NCI-H2081 (cell line): ENCODE measurements at regions not wholly inside any gene's neighbourhood (a gene's known extent, or its start where the extent isn't known, plus 50 kb on each side); places are given as distances from the start of the nearest gene placed in this dataset.

Experiments
- DNase-seq, 2 experiments: peaks; one replicate each; lab custom pipeline; 2025; lab: John Stamatoyannopoulos, UW

DNA sequence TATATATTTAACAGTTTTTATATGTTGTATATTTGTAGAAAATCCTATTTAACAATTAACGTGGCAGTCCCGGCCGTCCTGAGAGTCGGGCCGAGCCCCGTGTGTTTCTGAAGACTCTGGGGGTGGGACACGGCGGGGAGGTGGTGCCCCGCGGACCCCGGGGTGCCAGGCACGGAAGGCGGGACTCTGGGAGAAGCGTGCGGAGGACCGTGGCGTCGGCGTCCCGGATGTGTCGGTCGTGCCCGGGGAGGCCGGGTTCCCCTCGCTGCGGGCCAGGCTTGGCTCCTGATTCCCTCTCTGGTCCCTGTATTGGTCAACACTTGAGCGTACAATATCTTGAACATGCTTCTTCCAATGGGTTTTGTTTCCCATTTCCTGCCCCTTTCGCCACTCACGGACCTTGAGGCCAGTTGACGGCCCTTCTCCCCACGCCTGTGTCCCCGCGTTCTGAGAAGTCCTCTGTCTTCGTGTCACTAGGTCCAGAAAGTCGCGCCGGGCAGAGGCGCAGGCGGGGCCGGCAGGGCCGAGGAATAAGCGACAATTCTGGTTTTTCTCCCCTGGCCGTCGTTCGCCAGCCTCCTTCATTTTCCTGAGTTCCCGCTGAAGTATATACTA lies 1076.7 kb downstream of the BRD1 start:
- DNase-seq = no peak

DNA sequence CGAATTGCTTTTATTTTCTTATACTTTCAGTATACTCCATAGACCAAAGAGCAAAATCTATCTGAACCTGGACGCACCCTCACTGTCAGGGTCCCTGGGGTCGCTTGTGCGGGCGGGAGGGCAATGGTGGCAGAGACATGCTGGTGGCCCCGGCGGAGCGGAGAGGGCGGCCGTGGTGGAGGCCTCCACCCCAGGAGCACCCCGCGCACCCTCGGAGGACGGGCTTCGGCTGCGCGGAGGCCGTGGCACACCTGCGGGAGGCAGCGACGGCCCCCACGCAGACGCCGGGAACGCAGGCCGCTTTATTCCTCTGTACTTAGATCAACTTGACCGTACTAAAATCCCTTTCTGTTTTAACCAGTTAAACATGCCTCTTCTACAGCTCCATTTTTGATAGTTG lies 1077.4 kb downstream of the BRD1 start:
- DNase-seq = no peak

DNA sequence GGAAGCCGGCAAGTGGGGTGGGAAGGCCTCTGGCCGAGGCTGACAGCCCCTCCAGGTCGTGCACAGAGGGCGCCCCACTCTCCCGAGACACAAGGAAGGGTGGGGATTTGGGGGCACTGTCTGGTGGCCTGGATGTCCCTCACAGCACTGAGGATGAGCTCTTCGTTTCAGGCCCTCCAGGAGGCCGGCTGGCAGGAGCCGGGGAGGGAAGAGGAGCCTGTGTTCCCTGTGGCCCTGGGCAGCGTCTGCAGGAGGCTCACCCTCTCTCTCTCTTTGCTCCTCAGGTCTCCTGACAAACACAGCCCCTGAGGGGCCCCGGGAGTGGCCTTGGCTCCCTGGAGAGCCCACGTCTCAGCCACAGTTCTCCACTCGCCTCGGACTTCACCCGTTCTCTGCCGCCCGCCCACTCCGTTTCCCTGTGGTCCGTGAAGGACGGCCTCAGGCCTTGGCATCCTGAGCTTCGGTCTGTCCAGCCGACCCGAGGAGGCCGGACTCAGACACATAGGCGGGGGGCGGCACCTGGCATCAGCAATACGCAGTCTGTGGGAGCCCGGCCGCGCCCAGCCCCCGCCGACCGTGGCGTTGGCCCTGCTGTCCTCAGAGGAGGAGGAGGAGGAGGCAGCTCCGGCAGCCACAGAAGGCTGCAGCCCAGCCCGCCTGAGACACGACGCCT lies 1078.0 kb downstream of the BRD1 start:
- DNase-seq = no peak

DNA sequence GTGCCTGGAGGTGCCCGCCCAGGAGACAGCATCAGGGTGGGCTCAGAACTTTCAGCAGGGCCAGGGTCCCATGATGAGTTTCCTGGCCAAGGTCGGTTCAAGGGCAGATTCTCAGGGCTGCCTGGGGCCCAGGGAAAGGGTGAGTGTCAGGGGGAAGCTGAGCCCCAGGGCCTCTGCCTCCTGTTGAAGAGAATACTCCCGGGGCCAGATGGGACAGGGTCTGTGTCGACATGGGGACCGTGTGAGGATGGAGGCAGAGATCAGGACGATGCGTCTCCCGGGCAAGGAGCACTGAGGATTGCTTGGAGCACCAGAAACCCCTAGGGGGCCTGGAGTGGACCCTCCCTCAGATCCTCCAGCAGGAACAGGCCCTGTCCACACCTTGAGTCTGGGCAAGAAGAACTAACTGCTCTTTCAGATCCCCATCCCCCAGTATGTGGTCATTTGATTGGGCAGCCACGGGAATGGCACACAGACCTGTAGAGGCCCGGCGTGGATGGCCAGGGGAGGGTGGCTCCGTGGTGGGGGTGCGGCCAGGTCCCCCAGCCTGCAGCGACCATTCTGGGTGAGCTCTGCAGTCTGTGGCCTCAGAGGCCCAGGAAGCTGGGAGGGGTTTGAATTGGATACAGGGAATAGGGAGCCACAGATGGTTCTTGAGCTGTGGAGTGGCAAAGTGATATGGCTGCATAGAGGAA lies 1078.7 kb downstream of the BRD1 start:
- no peak for DNase-seq

DNA sequence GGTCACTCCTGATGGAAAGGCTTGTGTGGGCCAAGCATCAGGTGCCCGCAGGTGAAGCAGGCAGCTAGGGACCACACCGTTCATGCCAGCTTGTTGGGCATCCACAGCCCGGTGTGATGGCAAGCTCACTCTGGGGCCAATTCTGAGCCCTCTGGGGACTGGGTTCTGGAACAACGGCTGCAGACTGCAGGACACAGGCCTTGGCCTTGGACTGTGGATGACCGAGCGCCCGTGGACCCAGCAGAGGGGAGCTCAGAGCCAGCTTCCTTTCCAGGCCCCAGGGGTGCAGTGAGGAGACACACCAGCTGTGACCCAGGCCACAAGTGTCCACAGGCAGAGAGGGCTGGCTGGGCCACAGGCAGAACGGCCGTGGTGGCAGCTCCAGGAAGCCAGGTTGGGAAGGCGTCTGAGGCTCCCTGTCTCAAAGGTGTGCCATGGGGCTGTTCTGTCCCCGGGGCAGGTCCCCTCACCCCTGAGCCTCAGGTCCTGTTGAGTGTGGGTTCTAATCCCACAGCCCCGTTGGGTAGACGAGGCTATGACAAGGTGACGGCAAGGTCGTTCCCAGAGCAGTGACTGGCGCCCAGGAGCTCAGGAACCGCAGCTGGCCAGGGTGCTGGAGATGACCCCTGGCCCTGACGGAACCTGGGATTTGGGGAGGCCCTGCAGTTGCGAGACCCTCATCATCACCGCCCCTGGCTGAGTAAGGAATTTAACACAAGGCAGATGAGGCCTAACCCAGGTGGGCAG lies 1079.4 kb downstream of the BRD1 start:
- no peak for DNase-seq

DNA sequence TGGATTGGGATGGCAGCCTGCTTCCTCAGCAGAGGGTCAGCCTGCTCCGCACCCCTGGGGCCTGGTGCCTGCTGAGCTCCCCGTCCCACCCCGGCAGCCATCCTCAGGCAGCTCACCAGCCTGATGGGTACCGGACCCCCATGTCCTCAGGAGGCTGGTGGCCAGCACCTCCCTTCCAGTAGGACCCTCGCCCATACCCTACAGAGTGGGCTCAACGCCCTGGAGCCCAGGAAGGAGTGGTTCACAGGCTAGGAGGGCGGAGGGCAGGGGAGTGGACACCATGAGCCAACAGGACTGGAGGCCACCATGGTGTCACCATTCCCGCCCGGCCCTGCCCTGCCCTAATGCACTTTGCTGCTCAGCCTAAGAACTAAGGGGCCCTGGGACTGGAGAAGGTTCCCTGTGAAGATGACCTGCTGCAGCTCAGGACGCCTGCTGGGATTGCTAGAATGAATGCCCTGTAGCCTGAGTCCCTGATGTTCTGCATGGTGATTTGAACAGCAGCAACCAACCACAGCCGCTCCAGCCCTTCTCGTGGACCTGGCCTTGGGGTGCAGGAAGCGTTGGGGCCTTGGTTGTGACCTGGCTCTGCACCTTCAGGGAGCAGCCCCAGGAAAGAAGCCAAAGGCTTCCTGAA lies 1080.8 kb downstream of the BRD1 start:
- DNase-seq = no peak

DNA sequence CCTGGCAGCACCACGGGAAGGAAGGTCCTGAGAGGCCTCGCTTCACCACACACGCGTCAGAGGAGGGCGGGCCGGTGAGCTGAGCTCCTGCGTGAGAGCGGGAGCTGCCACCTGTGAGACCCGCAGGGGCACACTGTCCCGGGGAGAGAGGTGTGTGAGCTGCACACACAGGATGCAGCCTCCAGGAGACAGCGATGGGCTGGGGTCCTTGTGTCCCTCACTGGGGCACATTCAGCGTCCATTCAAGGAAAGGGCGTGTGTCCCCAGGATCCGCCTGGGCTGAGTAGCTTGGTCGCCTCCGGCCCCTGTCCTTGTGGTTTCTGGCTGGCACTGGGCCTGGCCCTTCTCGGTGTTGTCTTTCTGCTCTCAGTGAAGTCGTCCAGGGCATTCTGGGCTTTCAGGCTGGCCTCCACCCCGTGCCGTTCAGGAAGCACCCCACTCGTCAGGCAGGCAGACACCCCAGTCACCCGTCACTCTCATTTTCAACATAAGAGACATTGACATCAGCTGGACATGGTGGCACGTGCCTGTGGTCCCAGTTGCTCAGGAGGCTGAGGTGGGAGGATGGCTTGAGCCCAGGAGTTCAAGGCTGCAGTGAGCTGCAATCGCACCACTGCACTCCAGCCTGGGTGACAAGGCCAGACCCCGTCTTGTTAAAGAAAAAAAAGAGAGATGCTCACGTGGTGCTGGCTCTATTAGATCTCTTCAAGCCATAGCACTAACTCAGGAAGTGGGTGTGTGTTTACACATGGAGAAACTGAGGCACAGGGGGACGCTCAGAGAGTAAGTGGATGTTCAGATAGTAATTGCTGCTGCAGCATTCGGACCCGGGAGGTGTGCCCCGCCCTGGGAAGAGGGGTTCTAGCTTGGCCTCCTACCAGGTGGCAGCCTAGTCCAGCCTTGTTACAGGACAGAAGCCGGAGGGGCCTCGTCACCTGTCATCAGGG lies 1081.6 kb downstream of the BRD1 start:
- DNase-seq = no peak

DNA sequence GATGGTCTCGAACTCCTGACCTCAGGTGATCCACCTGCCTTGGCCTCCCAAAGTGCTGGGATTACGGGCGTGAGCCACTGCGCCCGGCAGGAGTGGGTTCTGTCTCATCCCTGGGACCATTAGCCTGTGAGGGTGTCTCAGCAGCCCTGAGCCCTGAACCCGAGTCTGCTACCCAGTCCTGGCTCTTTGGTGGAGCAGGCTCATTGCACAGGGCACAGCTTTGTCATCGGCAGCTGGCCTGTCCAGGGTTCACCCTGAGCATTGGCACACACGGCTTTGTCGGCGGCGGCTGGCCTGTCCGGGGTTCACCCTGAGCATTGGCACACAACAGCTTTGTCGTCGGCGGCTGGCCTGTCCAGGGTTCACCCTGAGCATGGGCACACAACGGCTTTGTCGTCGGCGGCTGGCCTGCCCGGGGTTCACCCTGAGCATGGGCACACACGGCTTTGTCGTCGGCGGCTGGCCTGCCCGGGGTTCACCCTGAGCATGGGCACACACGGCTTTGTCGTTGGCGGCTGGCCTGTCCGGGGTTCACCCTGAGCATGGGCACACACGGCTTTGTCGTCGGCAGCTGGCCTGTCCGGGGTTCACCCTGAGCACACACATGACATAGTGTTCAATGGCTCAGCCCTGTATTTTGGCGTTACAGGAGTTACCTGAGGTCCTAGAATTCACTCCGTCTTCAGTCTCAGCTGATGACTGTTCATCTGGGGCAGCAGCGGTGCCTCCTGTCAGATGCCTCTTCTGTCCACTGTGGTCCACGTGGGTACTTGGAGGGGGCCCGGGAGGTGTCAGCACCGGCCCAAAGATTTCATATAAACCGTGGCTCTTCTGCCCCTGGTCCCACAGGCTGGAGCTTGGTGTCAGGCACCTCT lies 1082.5 kb downstream of the BRD1 start:
- no peak for DNase-seq

DNA sequence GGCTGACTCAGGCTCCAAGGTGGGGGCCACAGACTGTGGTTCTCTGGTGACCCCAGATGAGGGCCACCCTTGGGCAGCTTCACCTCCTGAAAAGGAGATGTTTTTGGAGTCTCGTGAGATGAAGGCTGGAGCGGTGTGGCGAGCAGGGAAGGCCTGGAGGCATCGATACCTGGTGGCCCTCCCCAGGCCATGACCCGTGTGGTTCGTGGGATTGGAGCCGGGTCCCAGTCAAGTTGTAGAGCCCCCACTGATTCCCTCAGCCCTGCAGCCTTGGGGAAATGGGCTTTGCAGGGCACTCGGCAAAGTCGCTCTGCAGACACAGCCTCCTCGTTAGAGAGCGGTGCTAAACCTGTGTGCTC lies 1083.4 kb downstream of the BRD1 start:
- DNase-seq = no peak

DNA sequence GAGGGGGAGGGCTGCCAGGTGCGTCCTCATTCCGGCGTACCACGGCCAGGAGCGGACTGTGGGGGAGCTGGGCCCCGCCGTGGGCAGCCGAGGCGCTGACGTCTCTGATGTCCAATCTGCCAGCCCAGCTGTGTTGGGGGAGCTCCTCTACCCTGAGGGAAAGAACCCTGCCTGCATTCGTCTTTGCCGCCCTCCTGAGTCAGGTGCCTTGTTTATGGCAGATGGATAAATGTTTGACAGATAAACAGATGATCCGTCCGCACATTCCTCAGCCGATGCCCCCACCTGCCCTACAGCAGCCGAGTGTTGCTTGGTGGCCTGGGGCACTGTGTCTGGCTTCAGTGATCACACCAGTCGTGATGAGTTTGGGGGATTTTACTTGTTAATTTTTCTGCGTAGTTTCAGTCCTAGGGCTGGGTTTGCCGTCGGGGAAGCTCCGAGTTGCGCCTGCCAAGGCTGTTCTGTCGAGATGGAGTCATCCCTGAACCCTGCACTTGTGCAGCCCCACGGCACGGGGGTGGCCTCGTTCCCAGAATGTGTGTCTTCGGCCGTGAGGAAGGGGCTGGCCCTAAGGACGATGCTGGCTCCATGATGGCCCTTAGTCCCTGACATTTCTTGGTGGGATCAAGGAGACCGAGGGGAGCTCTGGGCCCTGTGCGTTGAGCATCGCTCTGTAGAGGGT lies 1083.9 kb downstream of the BRD1 start:
- no peak for DNase-seq

DNA sequence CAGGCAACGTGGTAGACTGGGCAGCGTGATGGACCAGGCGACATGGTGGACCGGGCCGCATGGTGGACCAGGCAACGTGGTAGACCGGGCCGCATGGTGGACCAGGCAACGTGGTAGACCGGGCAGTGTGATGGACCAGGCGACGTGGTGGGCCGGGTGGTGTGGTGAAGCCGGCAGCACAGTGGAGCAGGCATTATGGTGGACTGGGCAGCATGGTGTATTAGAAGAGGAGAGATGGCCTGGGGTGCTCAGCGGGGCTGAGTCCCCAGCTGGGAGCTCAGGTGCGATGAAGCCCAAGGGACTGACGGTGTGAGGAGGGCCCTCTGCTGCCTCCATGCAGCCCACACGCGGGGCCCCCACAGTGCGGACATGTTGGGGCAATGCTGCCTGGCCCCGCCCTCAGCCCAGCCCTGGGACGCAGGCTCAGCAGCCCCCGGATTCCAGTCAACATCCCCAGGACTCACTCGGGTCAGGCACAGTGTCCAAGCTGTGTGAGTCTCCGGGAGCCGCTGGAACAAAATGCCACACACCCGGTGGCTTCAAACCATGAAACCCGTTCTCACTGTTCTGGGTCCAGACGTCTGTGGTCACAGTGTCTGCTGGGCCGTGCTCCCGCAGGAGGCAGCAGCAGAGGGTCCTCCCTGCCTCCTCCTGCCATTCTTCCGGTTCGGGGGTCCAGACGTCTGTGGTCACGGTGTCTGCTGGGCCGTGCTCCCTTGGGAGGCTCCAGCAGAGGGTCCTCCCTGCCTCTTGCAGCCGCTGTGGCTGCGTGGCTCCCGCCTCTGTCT lies 1084.9 kb downstream of the BRD1 start:
- DNase-seq = no peak

DNA sequence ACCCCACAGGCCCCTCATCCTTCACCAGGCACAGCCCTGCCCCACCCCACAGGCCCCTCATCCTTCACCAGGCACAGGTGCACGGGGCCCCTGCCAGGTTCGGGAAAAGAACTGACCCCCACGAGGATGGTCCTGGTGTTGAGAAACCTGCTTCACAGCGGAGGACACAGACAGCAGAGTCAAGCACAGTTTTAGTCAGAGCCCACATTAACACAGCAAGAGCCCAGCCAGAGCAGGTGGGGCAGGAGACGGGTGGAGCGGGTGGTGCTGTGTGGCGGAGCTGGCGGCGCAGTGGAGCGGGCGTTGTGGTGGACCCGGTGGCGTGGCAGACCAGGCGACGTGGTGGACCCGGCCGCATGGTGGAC lies 1085.5 kb downstream of the BRD1 start:
- DNase-seq = no peak

DNA sequence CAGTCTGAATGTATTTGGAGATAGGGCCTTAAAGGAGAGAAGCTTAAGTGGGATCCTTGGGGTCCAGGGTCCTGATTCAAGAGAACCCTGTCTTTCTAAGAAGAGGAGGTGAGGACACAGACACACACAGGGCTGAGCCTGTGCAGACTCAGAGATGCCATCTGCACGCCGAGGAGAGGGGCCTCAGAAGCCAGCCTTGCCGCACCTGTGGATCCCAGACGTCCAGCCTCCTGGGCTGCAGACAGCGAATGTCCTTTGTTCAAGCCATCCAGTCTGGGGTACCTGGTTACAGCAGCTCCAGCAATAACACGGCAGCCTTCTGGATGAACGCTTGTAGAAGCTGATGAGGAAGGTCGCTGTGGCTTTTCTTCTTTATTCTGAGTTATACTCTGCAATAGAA lies 1086.1 kb downstream of the BRD1 start:
- no peak for DNase-seq

DNA sequence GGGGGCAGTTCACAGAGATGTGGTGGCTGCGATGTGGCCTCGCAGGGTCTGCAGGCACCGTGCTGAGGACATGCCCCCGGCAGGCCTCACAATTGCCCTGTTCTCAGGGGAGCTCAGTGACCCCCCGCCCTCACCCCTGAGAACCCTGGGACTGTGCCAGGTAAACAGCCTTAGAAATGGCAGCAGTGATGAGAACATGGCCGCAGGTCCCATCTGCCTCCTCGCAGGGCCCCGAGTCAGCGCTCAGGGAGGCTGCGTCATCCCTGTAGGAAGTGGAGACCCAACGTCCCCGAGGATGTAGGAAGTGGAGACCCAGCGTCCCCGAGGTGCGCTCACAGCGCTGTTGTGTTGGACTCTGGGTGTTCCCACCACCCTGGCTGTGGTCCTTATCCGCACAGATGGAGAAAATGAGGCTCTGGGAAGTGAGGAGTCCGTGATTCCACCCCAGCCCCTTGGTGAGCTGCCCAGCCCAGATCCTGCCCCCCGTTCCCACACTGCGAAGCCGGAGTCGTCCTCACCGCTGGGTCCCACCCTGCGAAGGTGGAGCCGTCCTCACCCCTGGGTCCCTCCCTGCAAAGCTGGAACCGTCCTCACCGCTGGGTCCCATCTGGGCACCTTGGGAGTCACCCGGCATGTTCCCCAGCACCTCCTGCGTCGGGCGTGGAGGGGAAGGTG lies 1086.8 kb downstream of the BRD1 start:
- DNase-seq = no peak

DNA sequence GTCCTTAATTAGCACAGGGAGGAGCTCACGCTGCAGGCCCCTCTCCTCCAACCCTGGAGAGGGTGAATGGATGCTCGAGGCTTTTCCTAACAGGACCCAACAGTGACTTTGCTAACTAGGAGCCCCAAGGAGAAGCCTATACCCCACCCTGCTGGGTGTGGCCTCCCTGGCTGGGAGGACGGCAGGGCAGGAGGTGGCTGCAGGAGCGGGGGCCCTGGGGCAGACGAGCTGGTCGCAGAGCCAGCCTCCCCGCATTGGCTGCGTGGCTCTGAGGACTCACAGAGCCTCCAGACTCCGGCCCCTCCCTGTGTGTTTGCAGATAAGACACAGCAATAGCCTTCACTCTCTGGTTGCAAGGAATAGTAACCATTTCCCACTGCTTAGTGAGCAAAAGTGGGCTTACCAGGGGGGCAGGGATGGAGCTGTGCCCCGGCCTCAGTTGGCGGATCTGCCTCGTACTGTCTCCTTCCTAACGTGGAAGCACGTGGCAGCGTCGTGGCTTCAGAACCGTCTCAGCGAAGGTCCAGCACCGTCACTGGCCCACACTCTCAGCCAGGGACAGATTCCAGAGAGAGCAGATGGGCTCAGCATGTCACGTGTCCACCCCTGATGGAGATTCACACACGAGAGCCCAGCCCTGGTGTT lies 1087.5 kb downstream of the BRD1 start:
- no peak for DNase-seq

DNA sequence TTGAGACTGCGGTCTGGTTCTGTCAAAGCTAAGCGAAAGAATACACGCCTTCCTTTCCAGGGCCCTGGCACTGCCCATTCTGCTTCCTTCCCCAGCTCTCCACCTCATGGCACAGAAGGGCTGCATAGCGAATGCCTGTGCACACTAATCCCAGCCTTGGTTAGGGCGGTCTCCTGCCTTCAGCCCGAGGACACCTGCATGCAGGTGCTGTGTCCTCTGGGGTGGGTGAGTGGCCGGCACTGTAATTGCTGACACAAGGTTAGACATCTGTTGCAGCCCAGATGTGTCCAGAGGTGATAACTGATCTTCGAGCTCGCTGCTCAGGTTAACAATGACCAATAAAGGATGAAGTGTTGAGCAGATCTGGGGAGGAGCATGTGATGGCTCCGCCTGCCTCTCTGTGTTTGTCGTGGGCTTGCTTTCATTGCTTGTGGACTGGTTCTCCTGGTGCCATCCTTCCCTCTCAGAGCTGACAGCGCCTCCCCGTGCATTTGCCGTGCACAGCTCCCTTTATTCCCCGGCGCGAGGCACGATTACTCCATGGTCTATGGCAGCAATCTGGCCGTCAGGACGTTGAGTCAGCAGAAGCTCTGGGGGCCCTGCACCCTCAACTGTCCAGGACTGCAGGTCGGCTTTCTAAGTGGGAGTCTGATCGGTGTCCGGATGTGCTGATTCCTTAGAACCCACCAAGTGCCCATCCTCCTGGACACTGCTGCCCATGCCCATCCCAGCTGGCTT lies 1088.2 kb downstream of the BRD1 start:
- no peak for DNase-seq
